HL-60 (cell line): ENCODE measurements at regions not wholly inside any gene's neighbourhood (a gene's known extent, or its start where the extent isn't known, plus 50 kb on each side); places are given as distances from the start of the nearest gene placed in this dataset.

ENCODE experiments used
- CTCF ChIP-seq: IDR thresholded peaks from one replicate; pipeline ENCODE4 v1.5.1; 2011; ENCODE audit warnings: low read length, control low read depth, inconsistent platforms; ENCODE audit not compliant: insufficient read depth
- GABPA ChIP-seq: IDR thresholded peaks from 2 replicates; pipeline ENCODE4 v1.6.1; 2012; ENCODE audit warnings: low read depth
- POLR2AphosphoS5 ChIP-seq: IDR thresholded peaks from 2 replicates; pipeline ENCODE4 v1.6.1; 2012; ENCODE audit warnings: low read depth
- SPI1 ChIP-seq: IDR thresholded peaks from 2 replicates; pipeline ENCODE4 v1.6.1; 2012; ENCODE audit warnings: low read depth, mild to moderate bottlenecking, borderline replicate concordance

GRCh38 chr22:25495285-25495684, 69.2 kb upstream of the GRK3 start:
- TF ChIP-seq CTCF (no peak), POLR2AphosphoS5 (no peak), SPI1 (no peak), GABPA (no peak)
